Activated CD8-positive, alpha-beta memory T cell treated with anti-CD3 and anti-CD28 coated beads, Interleukin-2, amount 50 U/mL, for 4 hours (primary cell): ENCODE measurements at regions not wholly inside any gene's neighbourhood (a gene's known extent, or its start where the extent isn't known, plus 50 kb on each side); places are given as distances from the start of the nearest gene placed in this dataset.

Experiments
- DNase-seq: peaks from one replicate; pipeline ENCODE4 v3.0.0-alpha.2; 2020

GRCh38 chr3:87390821-87391220 is 114.4 kb upstream of the POU1F1 start:
- DNase-seq = no peak

DNA sequence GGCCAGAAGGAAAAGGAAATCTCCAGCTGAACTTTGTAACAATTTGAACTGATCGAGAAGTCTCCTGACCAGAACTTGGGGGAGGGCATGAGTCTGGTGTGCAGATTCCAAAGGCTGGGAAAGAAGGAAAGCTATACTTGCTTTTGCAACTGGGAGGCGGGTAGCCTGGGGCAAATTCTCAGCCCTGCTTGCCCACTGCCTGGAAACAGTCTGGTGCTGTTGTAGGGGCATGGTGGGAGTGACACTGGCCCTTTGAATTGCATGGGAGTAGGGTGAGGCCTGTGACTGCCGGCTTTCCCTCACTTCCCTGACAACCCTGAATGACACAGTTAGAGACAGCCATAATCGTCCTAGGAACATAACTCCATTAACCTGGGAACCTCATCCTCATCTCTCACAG is 114.0 kb upstream of the POU1F1 start:
- no peak for DNase-seq

DNA sequence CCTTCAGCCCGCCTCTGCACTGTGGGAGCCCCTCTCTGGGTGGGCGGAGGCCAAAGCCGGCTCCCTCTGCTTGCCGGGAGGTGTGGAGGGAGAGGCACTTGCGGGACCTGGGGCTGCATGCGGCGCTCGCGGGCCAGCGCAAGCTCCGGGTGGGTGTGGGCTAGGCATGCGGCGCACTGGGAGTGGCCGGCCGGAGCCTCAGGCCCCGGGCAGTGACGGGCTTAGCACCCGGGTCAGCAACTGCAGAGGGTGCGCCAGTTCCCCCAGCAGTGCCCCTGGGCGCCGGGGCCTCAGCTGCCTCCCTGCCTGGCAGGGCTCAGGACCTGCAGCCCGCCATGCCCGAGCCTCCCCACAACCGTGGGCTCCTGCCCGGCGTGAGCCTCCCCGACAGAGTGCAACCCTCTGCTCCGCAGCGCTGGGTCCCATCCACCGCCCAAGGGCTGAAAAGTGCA is 98.9 kb upstream of the POU1F1 start:
- no peak for DNase-seq

GRCh38 chr3:87370007-87370406 is 93.6 kb upstream of the POU1F1 start:
- DNase-seq = no peak

DNA sequence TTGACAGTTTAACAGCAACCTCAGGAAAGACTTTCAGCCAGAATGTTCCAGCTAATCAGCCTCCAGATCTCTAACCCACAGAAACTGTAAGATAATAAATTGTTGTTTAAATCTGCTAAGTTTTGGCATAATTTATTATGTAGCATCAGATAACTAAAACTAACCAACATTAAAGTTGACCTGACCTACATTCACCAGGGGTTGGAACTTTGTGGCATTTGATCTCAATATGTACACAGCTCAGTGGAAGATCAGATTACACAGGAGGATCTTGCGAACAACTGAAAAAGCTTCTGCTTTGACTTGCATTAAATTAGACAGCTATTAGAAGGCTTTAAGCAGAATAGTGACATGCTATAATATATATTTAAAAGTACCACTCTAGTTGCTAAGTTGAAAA is 91.4 kb upstream of the POU1F1 start:
- DNase-seq = no peak

- no peak for DNase-seq
Observed at GRCh38 chr3:87363721-87364120, 87.3 kb upstream of the POU1F1 start.

- no peak for DNase-seq
Observed at GRCh38 chr3:87361956-87362355, 85.6 kb upstream of the POU1F1 start.

DNA sequence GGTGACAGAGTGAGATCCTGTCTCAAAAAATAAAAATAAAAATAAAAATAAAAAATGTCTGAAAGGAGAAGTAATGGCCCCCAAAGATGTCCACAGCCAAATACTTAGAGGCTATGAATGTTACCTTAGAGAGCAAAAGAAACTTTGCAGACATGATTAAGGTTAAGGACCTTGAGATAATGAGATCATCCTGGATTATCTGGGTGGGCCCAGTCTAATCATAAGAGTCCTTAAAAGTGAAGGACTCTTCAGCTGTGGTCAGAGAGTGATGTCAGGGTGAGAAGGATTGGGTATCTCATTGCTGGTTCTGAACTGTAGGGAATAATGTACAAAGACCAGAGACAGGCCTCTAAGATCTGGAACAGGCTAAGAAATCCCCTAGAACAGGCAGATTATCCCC is 84.9 kb upstream of the POU1F1 start:
- DNase-seq = no peak

DNA sequence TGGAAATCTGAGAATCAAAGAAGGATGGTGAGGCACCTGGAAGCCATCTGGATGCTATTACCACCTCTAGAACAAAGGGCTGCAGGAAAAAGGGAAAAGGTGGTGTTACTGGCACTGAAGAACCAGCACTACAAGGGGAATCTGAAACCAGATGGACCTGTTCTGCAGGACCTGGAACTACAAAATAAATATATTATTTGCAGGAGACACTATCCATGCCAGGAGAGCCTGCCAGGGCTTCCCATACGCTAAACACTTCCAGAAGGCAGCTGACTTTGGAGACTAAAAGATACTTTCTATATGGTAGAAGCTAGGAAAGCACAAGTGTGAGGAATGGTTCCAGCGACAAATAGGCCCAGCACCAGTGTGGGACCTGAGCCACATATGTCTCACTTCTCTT is 83.4 kb upstream of the POU1F1 start:
- no peak for DNase-seq

DNA sequence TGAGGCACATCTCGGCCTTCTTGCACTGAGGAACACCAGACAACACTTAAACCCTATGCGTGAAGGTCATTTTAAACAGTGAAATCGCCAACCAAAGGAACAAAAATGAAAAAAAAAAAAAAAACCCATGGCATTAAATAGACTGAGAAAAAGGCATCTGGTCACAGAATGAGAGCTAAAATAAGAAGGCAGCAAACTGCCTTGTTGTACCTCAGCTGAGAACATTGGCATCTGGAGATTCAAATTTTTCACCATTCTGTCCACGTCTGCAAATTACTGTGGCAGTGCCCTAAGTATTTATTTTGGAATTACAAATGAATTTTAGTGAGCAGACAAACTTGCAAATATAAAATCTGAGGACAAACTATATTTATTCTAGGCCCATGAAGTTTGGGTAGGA is 82.6 kb upstream of the POU1F1 start:
- DNase-seq = no peak

DNA sequence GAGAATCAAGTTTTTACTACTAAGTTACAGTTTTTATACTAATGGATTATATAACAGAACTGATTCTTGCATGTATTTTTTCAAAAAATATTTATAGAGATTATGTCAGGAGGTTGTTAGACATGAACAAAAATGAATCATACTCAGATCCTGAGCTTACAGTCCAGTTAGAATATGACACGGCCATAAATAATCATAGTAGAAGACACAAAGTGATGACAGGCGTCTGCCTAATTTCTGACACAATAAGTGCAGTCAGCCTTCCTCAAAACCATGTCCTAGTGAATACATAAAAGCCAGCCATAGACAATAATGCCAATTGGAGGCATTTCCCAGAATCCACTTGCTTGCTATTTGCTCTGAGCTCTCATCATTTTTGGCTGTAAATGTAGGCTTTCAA is 81.7 kb upstream of the POU1F1 start:
- DNase-seq = no peak

DNA sequence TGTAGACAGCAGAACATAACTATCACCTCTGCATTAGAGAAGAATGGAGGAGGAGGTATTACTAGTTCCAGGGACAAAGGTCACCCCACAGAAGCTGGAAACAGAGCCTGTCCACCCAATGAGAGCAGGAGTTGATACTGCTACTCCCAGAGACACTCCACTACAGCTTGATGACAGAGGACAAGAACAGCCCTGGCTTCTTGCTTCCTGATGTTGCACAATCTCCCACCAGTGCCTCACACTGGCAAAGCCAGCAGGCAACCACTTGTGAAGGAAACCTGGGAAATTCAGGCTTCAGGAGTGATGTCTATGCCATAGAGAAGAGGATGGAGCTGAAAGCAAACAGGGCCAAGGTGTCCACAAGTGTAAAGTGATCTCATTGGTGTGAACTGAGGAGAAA is 78.0 kb upstream of the POU1F1 start:
- no peak for DNase-seq

DNA sequence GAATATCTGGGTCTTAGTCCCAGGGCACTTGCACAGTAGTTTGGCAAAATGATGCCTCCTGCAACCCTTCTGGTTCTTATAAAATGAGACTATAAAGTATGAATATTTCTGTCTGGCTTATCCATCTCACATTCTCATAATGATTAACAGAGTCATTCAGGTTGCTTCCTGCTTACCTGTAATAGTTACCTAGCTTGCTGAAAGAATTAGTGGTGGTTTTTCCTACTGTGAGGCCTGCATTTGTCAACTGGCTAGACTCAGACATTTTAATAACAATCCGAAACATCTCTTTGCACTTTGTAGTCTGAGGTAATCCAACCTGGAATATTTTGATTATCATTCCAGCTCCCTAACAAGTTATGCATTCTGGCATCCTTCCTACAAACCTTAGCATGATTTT is 75.6 kb upstream of the POU1F1 start:
- no peak for DNase-seq

DNA sequence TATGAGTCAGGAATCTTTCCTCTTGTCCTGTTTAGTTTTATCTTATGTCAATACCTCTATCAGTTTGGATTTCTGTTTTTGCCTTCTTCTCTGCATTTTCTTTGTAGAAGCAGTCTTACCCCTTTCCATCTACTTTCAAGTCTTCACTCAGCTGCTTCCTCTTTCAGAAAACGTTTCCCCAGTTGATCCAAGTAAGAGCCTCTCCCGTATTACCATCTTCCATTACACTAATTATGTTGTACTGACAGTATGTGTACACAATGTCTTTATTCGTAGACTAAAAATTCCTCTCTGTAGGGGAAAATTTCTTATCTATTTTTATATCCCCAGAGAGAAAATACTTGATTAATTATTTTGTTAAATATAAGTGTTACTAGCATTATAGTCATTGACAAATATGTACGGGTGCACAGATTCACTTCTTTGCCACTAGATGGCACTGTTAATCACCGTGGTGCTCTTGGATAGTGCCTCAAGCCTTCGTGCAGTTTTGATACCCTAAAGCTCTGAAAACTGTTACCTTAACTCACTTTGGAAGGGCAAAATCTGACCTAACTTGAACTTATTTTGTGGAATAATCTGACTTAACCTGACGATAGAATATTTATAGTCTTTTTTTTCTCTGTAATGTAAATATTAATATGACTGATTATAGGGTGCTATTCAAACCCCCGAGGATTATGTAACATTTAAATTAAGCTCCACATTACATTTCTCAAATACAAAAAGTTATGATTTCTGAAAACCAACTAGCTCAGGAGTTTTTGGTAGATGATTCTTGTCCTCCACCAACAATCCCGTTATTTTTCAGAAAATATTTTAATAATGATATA is 74.2 kb upstream of the POU1F1 start:
- no peak for DNase-seq

- DNase-seq = no peak
Observed at GRCh38 chr3:87349833-87350232, 73.4 kb upstream of the POU1F1 start.

DNA sequence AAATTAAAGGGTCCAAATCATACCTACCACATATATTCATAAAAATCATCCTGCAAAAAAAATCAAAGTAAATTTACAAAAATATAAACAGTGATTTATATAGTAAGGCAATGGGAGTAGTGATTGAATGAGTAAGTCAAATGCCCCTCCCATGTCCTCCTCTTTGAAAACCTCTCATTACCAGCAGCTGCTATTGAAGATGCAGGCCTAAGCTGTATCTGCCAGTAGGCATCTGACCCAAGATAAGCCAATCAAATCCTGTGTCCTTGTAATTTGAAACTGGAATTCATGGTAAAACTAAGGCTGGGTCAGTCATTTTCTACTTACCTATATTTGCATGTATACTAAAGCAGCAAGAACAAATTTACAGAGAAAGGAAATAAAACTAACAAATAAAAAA is 60.4 kb upstream of the POU1F1 start:
- no peak for DNase-seq

DNA sequence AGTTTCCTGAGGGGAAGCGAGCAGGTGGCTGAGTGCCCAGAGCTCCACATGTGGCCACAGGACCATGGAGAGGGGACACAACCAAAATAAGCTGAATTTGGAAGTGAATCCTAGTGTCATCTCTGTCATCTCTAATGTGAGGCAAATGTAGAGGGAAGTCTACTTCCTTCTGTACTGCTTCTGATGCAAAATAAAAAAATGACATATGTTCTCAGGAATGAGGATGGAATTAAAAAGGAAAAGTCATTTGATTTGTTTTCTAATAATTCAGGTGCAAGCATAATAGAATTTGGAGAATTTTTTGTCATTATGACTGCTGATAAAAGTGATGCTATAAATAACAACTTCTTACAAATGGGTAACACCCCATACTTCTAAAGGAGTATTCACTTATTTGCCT is 59.5 kb upstream of the POU1F1 start:
- DNase-seq = no peak

- no peak for DNase-seq
Observed at GRCh38 chr3:87333393-87333892, 57.1 kb upstream of the POU1F1 start.

- no peak for DNase-seq
Observed at GRCh38 chr3:87332789-87333188, 56.4 kb upstream of the POU1F1 start.

DNA sequence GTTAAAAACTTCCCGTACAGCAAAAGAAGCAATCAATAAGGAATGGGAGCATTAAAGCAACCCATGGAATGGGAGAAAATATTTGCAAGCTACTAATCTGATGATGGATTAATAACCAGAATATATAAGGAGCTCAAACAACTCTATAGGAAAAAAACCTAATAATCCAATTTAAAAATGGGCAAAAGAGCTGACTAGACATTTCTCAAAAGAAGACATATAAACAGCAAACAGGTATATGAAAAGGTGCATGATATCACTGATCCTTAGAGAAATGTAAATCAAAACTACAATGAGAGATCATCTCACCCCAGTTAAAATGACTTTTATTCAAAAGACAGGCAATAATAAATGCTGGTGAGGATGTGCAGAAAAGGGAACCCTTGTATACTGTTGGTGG is 52.7 kb upstream of the POU1F1 start:
- no peak for DNase-seq
